ENCODE measurements at regions not wholly inside any gene's neighbourhood (a gene's known extent, or its start where the extent isn't known, plus 50 kb on each side); places are given as distances from the start of the nearest gene placed in this dataset.
A peak's percentile ranks its signal among the peaks of the same experiment; 100 is the strongest.

- H4K20me1 ChIP-seq (replicated peaks; ENCODE audit: control insufficient read depth, insufficient read depth, low read length) = no peaks in the 10 kb centered on the region
- no peak overlapping the region for H3K4me3 ChIP-seq
- ATAC-seq (peak; percentile 82), FAIRE-seq (no peak), DNase-seq (ENCODE audit: extremely low read depth in 1 of 4, low spot score in 3 of 4) (peak in 2 of 4 experiments; percentile 11 to 59)
- H3K4me1 ChIP-seq (replicated peaks in 1 of 2; ENCODE audit: control insufficient read depth in 2 of 2, insufficient read depth in 2 of 2, low read length in 2 of 2) = peaks cover 0 to 6% of the 10 kb centered on the region in 2 experiments; a peak in 3 of 5 replicates
- peak overlapping the region; percentile 32; the same call in 1 of the 2 replicates for H3K4me2 ChIP-seq (ENCODE audit: insufficient read depth, low read length)
- H3K27ac ChIP-seq (ENCODE audit: extremely low read depth, low read depth, low read length) = peak overlapping the region; percentile 52; the same call in 2 of the 3 replicates
- ChIA-PET CTCF (ENCODE audit: low intra/inter-chr PET ratio) (no interaction called here), POLR2A (no interaction called here)
- intact Hi-C loops (cut with micrococcal nuclease) (no loop called here), in situ Hi-C loops (cut with MboI) (no loop called here)
- 0% methylated on average over 1 of the region's 4 CpGs for WGBS (ENCODE audit: insufficient coverage, low coverage, missing lambda C conversion rate)
- H3K79me2 ChIP-seq (ENCODE audit: control insufficient read depth, insufficient read depth, low read length) = no peaks in the 10 kb centered on the region
- no peaks in the 10 kb centered on the region for H3K36me3 ChIP-seq (ENCODE audit: control insufficient read depth, insufficient read depth, low read length)
- H2AFZ ChIP-seq (ENCODE audit: low read depth, low read length) = peak overlapping the region; percentile 91
- H3K9ac ChIP-seq (ENCODE audit: insufficient read depth in 1 of 2, low read depth in 2 of 2, low read length in 2 of 2) = no peak overlapping the region
- H3K9me1 ChIP-seq (ENCODE audit: control insufficient read depth, insufficient read depth, low read length) = no peaks in the 10 kb centered on the region
- no peaks in the 10 kb centered on the region for H3K27me3 ChIP-seq (ENCODE audit: control insufficient read depth in 2 of 2, insufficient read depth in 2 of 2, low read length in 2 of 2)
- no peaks in the 10 kb centered on the region; the same call in 1 of the 2 replicates for H3K9me3 ChIP-seq (replicated peaks; ENCODE audit: control insufficient read depth, insufficient read depth, low read depth, low read length)
- BruUV-seq (replicated peaks) = no TSS peak
- TF ChIP-seq HNRNPK (IDR thresholded peaks at IDR 0.05; ENCODE audit: low read depth, low read length, poor library complexity, severe bottlenecking) (no peak), HBP1 (CRISPR knock-in tag; IDR thresholded peaks at IDR 0.05) (no peak), SPI1 (IDR thresholded peaks at IDR 0.05; ENCODE audit: borderline replicate concordance, low read depth, low read length) (peak; percentile 54; the same call in 1 of the 2 replicates)
- TF ChIP-seq, protein P1, sequence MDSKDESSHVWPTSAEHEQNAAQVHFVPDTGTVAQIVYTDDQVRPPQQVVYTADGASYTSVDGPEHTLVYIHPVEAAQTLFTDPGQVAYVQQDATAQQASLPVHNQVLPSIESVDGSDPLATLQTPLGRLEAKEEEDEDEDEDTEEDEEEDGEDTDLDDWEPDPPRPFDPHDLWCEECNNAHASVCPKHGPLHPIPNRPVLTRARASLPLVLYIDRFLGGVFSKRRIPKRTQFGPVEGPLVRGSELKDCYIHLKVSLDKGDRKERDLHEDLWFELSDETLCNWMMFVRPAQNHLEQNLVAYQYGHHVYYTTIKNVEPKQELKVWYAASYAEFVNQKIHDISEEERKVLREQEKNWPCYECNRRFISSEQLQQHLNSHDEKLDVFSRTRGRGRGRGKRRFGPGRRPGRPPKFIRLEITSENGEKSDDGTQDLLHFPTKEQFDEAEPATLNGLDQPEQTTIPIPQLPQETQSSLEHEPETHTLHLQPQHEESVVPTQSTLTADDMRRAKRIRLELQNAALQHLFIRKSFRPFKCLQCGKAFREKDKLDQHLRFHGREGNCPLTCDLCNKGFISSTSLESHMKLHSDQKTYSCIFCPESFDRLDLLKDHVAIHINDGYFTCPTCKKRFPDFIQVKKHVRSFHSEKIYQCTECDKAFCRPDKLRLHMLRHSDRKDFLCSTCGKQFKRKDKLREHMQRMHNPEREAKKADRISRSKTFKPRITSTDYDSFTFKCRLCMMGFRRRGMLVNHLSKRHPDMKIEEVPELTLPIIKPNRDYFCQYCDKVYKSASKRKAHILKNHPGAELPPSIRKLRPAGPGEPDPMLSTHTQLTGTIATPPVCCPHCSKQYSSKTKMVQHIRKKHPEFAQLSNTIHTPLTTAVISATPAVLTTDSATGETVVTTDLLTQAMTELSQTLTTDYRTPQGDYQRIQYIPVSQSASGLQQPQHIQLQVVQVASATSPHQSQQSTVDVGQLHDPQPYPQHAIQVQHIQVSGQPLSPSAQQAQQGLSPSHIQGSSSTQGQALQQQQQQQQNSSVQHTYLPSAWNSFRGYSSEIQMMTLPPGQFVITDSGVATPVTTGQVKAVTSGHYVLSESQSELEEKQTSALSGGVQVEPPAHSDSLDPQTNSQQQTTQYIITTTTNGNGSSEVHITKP (IDR thresholded peaks at IDR 0.05; ENCODE audit: partially characterized antibody) = no peak
Measured at GRCh38 chr3:87627316-87627715, 350.9 kb upstream of the POU1F1 start.
